ENCODE measurements at regions not wholly inside any gene's neighbourhood (a gene's known extent, or its start where the extent isn't known, plus 50 kb on each side); places are given as distances from the start of the nearest gene placed in this dataset.

- BruUV-seq (replicated peaks): no TSS peak
- ATAC-seq: no peak; the same call in 2 of the 3 replicates
- CTCF ChIA-PET: no interaction called here
These were observed 175.5 kb upstream of the CELF4 start for GRCh38 chr18:37741032-37741623.

More at GRCh38 chr18:37741032-37741623, 175.5 kb upstream of the CELF4 start:
- Histone ChIP-seq H3K4me2 (ENCODE audit: control insufficient read depth, insufficient read depth) (no peak overlapping the region), H4K20me1 (ENCODE audit: control insufficient read depth, insufficient read depth) (no peaks in the 10 kb centered on the region), H3K4me3 (no peak overlapping the region), H3K27ac (ENCODE audit: control insufficient read depth, insufficient read depth) (no peak overlapping the region), H3K9ac (ENCODE audit: control insufficient read depth, insufficient read depth, low read length) (no peak overlapping the region), H3K27me3 (replicated peaks in 1 of 2; ENCODE audit: control insufficient read depth in 2 of 2, insufficient read depth in 2 of 2, low read length in 1 of 2) (no peaks in the 10 kb centered on the region), H2AFZ (ENCODE audit: control insufficient read depth, low read depth, low read length) (no peak overlapping the region), H3K9me3 (replicated peaks; ENCODE audit: control insufficient read depth, insufficient read depth, low read length) (no peaks in the 10 kb centered on the region), H3K79me2 (ENCODE audit: control insufficient read depth, insufficient read depth, low read length) (no peaks in the 10 kb centered on the region), H3K36me3 (ENCODE audit: control insufficient read depth in 2 of 2, insufficient read depth in 2 of 2, low read length in 1 of 2) (no peaks in the 10 kb centered on the region), H3K4me1 (ENCODE audit: control insufficient read depth, insufficient read depth, low read length) (no peaks in the 10 kb centered on the region)
- SMC1A ChIA-PET (ENCODE audit: uncharacterized antibody, unreplicated experiment): interaction anchor here (0.6 kb wide), 1 partner anchor 975 kb away, joined by 3 read pairs; no protein-coding TSS in a partner anchor
- intact Hi-C loops (cut with micrococcal nuclease; ENCODE audit: unreplicated experiment): no loop called here
- DNase-seq (ENCODE audit: low read depth, low spot score) (no peak), FAIRE-seq (no peak)
- no peak for TF ChIP-seq MXI1 (IDR thresholded peaks at IDR 0.05; ENCODE audit: low read depth, low read length)
- TF ChIP-seq TCF3 (IDR thresholded peaks at IDR 0.05; ENCODE audit: borderline replicate concordance, insufficient read depth, low read depth, low read length): no peak
- TF ChIP-seq ATF7 (IDR thresholded peaks at IDR 0.05; ENCODE audit: low read depth): no peak
- no peak for TF ChIP-seq RCOR1 (conservative IDR thresholded peaks at IDR 0.05; ENCODE audit: low read depth, low read length)
- no peak for TF ChIP-seq BCL3 (IDR thresholded peaks at IDR 0.05; ENCODE audit: borderline replicate concordance, insufficient read depth, low read depth, low read length, poor library complexity, severe bottlenecking)
- no peak for TF ChIP-seq ETV6 (conservative IDR thresholded peaks at IDR 0.05 in 1 of 2, IDR thresholded peaks at IDR 0.05 in 1 of 2; ENCODE audit: borderline replicate concordance in 1 of 2, low read depth in 1 of 2)
- no peak for TF ChIP-seq POLR2AphosphoS5 (IDR thresholded peaks at IDR 0.05; ENCODE audit: low read length)
- TF ChIP-seq PML (IDR thresholded peaks at IDR 0.05; ENCODE audit: low read length): no peak
- no peak for TF ChIP-seq CBX3 (IDR thresholded peaks at IDR 0.05; ENCODE audit: borderline replicate concordance, low read depth)
- no peak for TF ChIP-seq SIX5 (IDR thresholded peaks at IDR 0.05; ENCODE audit: low read depth, low read length, severe bottlenecking)
- no peak for TF ChIP-seq RB1 (IDR thresholded peaks at IDR 0.05; ENCODE audit: borderline replicate concordance)
- TF ChIP-seq SMC3 (IDR thresholded peaks at IDR 0.05; ENCODE audit: borderline replicate concordance, low read length): no peak
- TF ChIP-seq SUZ12 (IDR thresholded peaks at IDR 0.05; ENCODE audit: unreplicated experiment): no peak
- POLR2A ChIA-PET: no interaction called here
- 11% methylated on average over 7 of the region's 7 CpGs for WGBS (ENCODE audit: insufficient coverage, insufficient replicate concordance, low lambda C conversion rate, missing lambda C conversion rate)
- RAD21 ChIA-PET (ENCODE audit: unreplicated experiment): no interaction called here
- in situ Hi-C loops (cut with MboI): no loop called here

Measured in GM12878 (cell line).